Left hindlimb (tissue), 1 donor: ENCODE measurements at regions not wholly inside any gene's neighbourhood (a gene's known extent, or its start where the extent isn't known, plus 50 kb on each side); places are given as distances from the start of the nearest gene placed in this dataset.

ENCODE experiments used
- DNase-seq: peaks from one replicate; pipeline ENCODE4 v3.0.0-alpha.2; 2018

GRCh38 chr10:132467464-132468149, 70.0 kb upstream of the INPP5A start:
- peak; percentile 34 for DNase-seq

- DNase-seq: peak; percentile 29
These were observed 69.4 kb upstream of the INPP5A start for GRCh38 chr10:132468216-132468615.

- DNase-seq: no peak
These were observed 68.9 kb upstream of the INPP5A start for GRCh38 chr10:132468651-132469050.

- peak; percentile 18 for DNase-seq
These were observed 68.2 kb upstream of the INPP5A start for GRCh38 chr10:132469197-132469884.

GRCh38 chr10:132470410-132471124, 67.0 kb upstream of the INPP5A start:
- no peak for DNase-seq

GRCh38 chr10:132471125-132471451, 66.5 kb upstream of the INPP5A start:
- no peak for DNase-seq

GRCh38 chr10:132471484-132471883, 66.1 kb upstream of the INPP5A start:
- DNase-seq: no peak

GRCh38 chr10:132475086-132475485, 62.5 kb upstream of the INPP5A start:
- no peak for DNase-seq

GRCh38 chr10:132476146-132477065, 61.2 kb upstream of the INPP5A start:
- DNase-seq: no peak

GRCh38 chr10:132477066-132477397, 60.6 kb upstream of the INPP5A start:
- DNase-seq: no peak

GRCh38 chr10:132477398-132478340, 59.9 kb upstream of the INPP5A start:
- DNase-seq: no peak

- no peak for DNase-seq
These were observed 59.1 kb upstream of the INPP5A start for GRCh38 chr10:132478341-132479023.

- DNase-seq: no peak
These were observed 58.5 kb upstream of the INPP5A start for GRCh38 chr10:132479024-132479602.

- no peak for DNase-seq
These were observed 57.9 kb upstream of the INPP5A start for GRCh38 chr10:132479603-132480221.

GRCh38 chr10:132480356-132480755, 57.2 kb upstream of the INPP5A start:
- DNase-seq: no peak

GRCh38 chr10:132481690-132482089, 55.9 kb upstream of the INPP5A start:
- no peak for DNase-seq

- DNase-seq: no peak
These were observed 55.3 kb upstream of the INPP5A start for GRCh38 chr10:132482090-132482800.

GRCh38 chr10:132483394-132483793, 54.2 kb upstream of the INPP5A start:
- no peak for DNase-seq

- DNase-seq: no peak
These were observed 52.7 kb upstream of the INPP5A start for GRCh38 chr10:132484922-132485321.

- DNase-seq: no peak
These were observed 52.2 kb upstream of the INPP5A start for GRCh38 chr10:132485391-132485790.
